ENCODE measurements at regions not wholly inside any gene's neighbourhood (a gene's known extent, or its start where the extent isn't known, plus 50 kb on each side); places are given as distances from the start of the nearest gene placed in this dataset.

DNA sequence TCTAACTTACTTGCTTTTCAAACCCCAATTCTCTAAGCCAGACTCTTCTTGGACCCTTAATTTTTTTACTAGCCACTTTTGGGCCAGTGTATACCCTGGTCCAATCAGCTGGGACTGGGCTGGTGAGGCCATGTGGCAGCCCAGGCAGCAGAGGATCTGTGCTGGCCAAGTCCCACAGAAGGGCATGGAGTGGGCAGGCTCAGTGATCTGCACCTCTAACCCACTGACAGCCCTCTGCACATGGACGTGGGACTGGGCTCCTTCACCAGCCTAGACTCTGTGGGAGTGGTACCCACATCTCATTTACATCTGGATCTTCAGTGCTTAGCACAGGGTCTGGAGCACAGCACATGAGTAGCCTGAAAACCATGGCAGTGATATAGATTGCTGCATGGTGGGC lies 56.1 kb upstream of the PRR23C start:
- CTCF ChIA-PET = no interaction called here
- Histone ChIP-seq H2BK120ac (ENCODE audit: low read depth, low read length) (no peak overlapping the region), H3K9ac (ENCODE audit: low read depth, low read length) (no peak overlapping the region), H2AK5ac (ENCODE audit: low read depth, low read length) (no peak overlapping the region), H3K4me1 (ENCODE audit: control insufficient read depth, insufficient read depth, low read length) (no peaks in the 10 kb centered on the region), H2AFZ (replicated peaks; ENCODE audit: low read length, poor library complexity) (no peak overlapping the region), H2BK5ac (ENCODE audit: low read depth, low read length, poor library complexity, severe bottlenecking) (no peak overlapping the region), H3K56ac (ENCODE audit: extremely low read depth, insufficient read depth, low read length) (no peak overlapping the region), H3K27me3 (ENCODE audit: control insufficient read depth, insufficient read depth, low read length) (peaks cover 14% of the 10 kb centered on the region), H4K20me1 (ENCODE audit: insufficient read depth, low read length) (no peaks in the 10 kb centered on the region), H3K18ac (ENCODE audit: low read depth, low read length) (no peak overlapping the region), H4K8ac (ENCODE audit: low read depth in 2 of 2, low read length in 2 of 2) (no peak overlapping the region), H2BK20ac (ENCODE audit: low read depth, low read length) (no peak overlapping the region), H2AK9ac (replicated peaks; ENCODE audit: low read depth, low read length, poor library complexity) (no peak overlapping the region), H4K91ac (ENCODE audit: insufficient read depth, low read depth, low read length) (no peak overlapping the region), H2BK15ac (ENCODE audit: low read depth, low read length) (no peak overlapping the region), H3K36me3 (ENCODE audit: control insufficient read depth, insufficient read depth, low read length) (no peaks in the 10 kb centered on the region), H3K14ac (replicated peaks; ENCODE audit: low read depth, low read length) (no peak overlapping the region), H3K4me2 (ENCODE audit: low read depth, low read length) (no peak overlapping the region), H3K9me3 (ENCODE audit: control insufficient read depth, insufficient read depth, low read length) (no peaks in the 10 kb centered on the region), H3K27ac (ENCODE audit: insufficient read depth, low read length) (no peak overlapping the region), H3K23ac (ENCODE audit: low read depth, low read length) (no peak overlapping the region), H3K79me1 (ENCODE audit: low read depth in 1 of 2, low read length in 2 of 2) (no peaks in the 10 kb centered on the region), H3K4ac (ENCODE audit: low read depth, low read length) (no peak overlapping the region), H3K4me3 (ENCODE audit: insufficient read depth, low read depth, low read length) (no peak overlapping the region), H3K9me1 (ENCODE audit: insufficient read depth, low read length) (no peaks in the 10 kb centered on the region), H4K5ac (ENCODE audit: low read depth, low read length) (no peak overlapping the region)
- POLR2A ChIA-PET (ENCODE audit: unreplicated experiment) = no interaction called here
- TF ChIP-seq, protein P1, sequence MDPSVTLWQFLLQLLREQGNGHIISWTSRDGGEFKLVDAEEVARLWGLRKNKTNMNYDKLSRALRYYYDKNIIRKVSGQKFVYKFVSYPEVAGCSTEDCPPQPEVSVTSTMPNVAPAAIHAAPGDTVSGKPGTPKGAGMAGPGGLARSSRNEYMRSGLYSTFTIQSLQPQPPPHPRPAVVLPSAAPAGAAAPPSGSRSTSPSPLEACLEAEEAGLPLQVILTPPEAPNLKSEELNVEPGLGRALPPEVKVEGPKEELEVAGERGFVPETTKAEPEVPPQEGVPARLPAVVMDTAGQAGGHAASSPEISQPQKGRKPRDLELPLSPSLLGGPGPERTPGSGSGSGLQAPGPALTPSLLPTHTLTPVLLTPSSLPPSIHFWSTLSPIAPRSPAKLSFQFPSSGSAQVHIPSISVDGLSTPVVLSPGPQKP (IDR thresholded peaks at IDR 0.05; ENCODE audit: borderline replicate concordance, low read depth, low read length) = no peak
- TF ChIP-seq, protein P2, sequence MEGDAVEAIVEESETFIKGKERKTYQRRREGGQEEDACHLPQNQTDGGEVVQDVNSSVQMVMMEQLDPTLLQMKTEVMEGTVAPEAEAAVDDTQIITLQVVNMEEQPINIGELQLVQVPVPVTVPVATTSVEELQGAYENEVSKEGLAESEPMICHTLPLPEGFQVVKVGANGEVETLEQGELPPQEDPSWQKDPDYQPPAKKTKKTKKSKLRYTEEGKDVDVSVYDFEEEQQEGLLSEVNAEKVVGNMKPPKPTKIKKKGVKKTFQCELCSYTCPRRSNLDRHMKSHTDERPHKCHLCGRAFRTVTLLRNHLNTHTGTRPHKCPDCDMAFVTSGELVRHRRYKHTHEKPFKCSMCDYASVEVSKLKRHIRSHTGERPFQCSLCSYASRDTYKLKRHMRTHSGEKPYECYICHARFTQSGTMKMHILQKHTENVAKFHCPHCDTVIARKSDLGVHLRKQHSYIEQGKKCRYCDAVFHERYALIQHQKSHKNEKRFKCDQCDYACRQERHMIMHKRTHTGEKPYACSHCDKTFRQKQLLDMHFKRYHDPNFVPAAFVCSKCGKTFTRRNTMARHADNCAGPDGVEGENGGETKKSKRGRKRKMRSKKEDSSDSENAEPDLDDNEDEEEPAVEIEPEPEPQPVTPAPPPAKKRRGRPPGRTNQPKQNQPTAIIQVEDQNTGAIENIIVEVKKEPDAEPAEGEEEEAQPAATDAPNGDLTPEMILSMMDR (conservative IDR thresholded peaks at IDR 0.05; ENCODE audit: low read depth, low read length) = no peak
- TF ChIP-seq RAD21 (IDR thresholded peaks at IDR 0.05; ENCODE audit: low read length) (no peak), MAZ (IDR thresholded peaks at IDR 0.05; ENCODE audit: borderline replicate concordance, low read depth, low read length) (no peak), SMC3 (IDR thresholded peaks at IDR 0.05; ENCODE audit: low read depth, low read length) (no peak), CHD1 (IDR thresholded peaks at IDR 0.05; ENCODE audit: low read depth, low read length) (no peak), BHLHE40 (IDR thresholded peaks at IDR 0.05; ENCODE audit: low read depth, low read length) (no peak), POLR2A (IDR thresholded peaks at IDR 0.05; ENCODE audit: low read depth, low read length) (no peak), CEBPB (IDR thresholded peaks at IDR 0.05; ENCODE audit: low read depth, low read length) (no peak), FOS (IDR thresholded peaks at IDR 0.05; ENCODE audit: low read depth, low read length) (no peak), MAFK (IDR thresholded peaks at IDR 0.05; ENCODE audit: low read depth, low read length) (no peak), NFE2L2 (IDR thresholded peaks at IDR 0.05; ENCODE audit: low read depth, low read length) (no peak), RFX5 (IDR thresholded peaks at IDR 0.05; ENCODE audit: low read depth, low read length) (no peak), RCOR1 (IDR thresholded peaks at IDR 0.05; ENCODE audit: insufficient replicate concordance, low read length) (no peak), MXI1 (IDR thresholded peaks at IDR 0.05; ENCODE audit: borderline replicate concordance, low read depth, low read length) (no peak)
- TF ChIP-seq, protein P3, sequence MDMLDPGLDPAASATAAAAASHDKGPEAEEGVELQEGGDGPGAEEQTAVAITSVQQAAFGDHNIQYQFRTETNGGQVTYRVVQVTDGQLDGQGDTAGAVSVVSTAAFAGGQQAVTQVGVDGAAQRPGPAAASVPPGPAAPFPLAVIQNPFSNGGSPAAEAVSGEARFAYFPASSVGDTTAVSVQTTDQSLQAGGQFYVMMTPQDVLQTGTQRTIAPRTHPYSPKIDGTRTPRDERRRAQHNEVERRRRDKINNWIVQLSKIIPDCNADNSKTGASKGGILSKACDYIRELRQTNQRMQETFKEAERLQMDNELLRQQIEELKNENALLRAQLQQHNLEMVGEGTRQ (IDR thresholded peaks at IDR 0.05; ENCODE audit: low read depth, low read length) = no peak
- dilution Hi-C loops (cut with HindIII; ENCODE audit: low sequenced_read_pairs, unreplicated experiment) = no loop called here
- in situ Hi-C loops (cut with MboI; ENCODE audit: low sequenced_read_pairs) = no loop called here
- 17% methylated on average over 1 of the region's 1 CpG; no CpG with 5 or more reads in 1 of the 2 experiments for WGBS, 2 experiments (ENCODE audit: extremely low coverage in 2 of 2, insufficient read length in 1 of 2)
- intact Hi-C loops (cut with micrococcal nuclease) = no loop called here
- DNase-seq (no peak), ATAC-seq (ENCODE audit: low read depth) (no peak)
- no TSS peak for BruUV-seq (replicated peaks)

All from IMR-90 (cell line).